Vagina (tissue), 2 donors: ENCODE measurements at regions not wholly inside any gene's neighbourhood (a gene's known extent, or its start where the extent isn't known, plus 50 kb on each side); places are given as distances from the start of the nearest gene placed in this dataset.

Experiments
- POLR2A ChIP-seq, 2 donors: fragments of 450-650 bp; IDR thresholded peaks; one replicate each; pipeline ENCODE4 v1.6.1; 2017; ENCODE audit warnings: antibody characterized with exemption in 2 of 2, mild to moderate bottlenecking in 2 of 2, moderate library complexity in 2 of 2
- POLR2AphosphoS5 ChIP-seq, 2 donors: sonication (generic); formaldehyde crosslinking; IDR thresholded peaks; one replicate each; pipeline ENCODE4 v1.9.0; 2017; ENCODE audit warnings: antibody characterized with exemption in 2 of 2, mild to moderate bottlenecking in 2 of 2, low read depth in 1 of 2; ENCODE audit not compliant: insufficient read depth in 1 of 2
- TF ChIP-seq, protein P1 (sequence below), 3 experiments: fragments of 450-650 bp in 2 of 3; fragments of 200-600 bp in 1 of 3; sonication (generic) in 1 of 3; IDR thresholded peaks; one replicate each; pipeline ENCODE4 v1.5.1; 2017 to 2019; ENCODE audit warnings: antibody characterized with exemption in 3 of 3, mild to moderate bottlenecking in 2 of 3, moderate library complexity in 2 of 3

DNA sequence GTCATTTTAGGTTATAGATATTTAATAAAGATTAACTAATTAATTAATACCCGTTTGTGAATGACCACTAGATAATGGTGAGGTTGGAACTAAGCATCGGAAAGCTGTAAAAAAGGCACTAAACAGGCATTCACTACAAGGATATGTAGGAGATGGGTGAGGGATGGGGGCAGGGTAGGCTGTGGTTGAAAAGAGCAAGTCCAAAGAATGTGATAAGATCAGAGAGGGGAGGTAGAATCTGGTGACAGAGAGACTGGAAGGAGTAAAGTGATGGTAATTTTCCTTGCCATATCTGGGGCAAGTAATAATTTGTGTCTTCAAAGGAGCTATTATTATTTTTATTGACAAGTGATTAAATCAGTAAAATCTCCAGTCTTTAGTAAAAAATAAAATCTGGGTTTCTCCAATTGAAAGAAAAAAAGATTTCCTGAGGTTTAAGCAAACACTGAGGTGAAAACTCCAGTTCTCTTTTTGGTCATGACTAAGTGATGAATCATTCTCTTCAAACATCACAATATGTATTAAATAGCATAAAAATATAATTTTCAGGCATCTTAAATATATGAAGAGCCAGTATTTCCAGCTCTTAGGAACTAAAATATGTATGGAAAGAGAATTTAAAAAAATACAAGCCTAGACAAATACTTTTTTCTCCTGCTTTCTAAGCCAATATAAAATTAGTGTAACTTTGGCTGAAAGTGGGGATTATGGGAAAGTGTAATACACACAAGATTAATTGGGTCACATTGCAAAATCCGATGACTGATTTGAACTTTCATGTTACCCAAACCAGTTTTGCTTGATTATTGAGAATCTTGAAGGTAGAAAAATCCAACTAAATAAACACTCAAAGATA, 259.1 kb upstream of the RBMS1 start:
- TF ChIP-seq, protein P1, sequence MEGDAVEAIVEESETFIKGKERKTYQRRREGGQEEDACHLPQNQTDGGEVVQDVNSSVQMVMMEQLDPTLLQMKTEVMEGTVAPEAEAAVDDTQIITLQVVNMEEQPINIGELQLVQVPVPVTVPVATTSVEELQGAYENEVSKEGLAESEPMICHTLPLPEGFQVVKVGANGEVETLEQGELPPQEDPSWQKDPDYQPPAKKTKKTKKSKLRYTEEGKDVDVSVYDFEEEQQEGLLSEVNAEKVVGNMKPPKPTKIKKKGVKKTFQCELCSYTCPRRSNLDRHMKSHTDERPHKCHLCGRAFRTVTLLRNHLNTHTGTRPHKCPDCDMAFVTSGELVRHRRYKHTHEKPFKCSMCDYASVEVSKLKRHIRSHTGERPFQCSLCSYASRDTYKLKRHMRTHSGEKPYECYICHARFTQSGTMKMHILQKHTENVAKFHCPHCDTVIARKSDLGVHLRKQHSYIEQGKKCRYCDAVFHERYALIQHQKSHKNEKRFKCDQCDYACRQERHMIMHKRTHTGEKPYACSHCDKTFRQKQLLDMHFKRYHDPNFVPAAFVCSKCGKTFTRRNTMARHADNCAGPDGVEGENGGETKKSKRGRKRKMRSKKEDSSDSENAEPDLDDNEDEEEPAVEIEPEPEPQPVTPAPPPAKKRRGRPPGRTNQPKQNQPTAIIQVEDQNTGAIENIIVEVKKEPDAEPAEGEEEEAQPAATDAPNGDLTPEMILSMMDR (IDR thresholded peaks at IDR 0.05), result no peak
- TF ChIP-seq POLR2A (IDR thresholded peaks at IDR 0.05) (no peak), POLR2AphosphoS5 (IDR thresholded peaks at IDR 0.05; ENCODE audit: insufficient read depth in 1 of 2, low read depth in 1 of 2) (no peak)
